GM18502 (cell line): ENCODE measurements at regions not wholly inside any gene's neighbourhood (a gene's known extent, or its start where the extent isn't known, plus 50 kb on each side); places are given as distances from the start of the nearest gene placed in this dataset.

Experiments used
- ATAC-seq: cut with Tn5 transposase; IDR thresholded peaks from one replicate; pipeline ENCODE4 v1.9.1; 2021; ENCODE audit warnings: mild to moderate bottlenecking; ENCODE audit not compliant: unreplicated experiment, poor library complexity

- ATAC-seq = no peak
Measured at GRCh38 chr17:31595666-31596381, 204.3 kb downstream of the RAB11FIP4 start.

GRCh38 chr17:31595076-31595475, 203.6 kb downstream of the RAB11FIP4 start:
- ATAC-seq = no peak

GRCh38 chr17:31594416-31594815, 202.9 kb downstream of the RAB11FIP4 start:
- no peak for ATAC-seq

- no peak for ATAC-seq
Measured at GRCh38 chr17:31593806-31594205, 202.3 kb downstream of the RAB11FIP4 start.

- ATAC-seq = no peak
Measured at GRCh38 chr17:31591924-31592323, 200.4 kb downstream of the RAB11FIP4 start.

- ATAC-seq = no peak
Measured at GRCh38 chr17:31588512-31588911, 197.0 kb downstream of the RAB11FIP4 start.

GRCh38 chr17:31588034-31588433, 196.6 kb downstream of the RAB11FIP4 start:
- ATAC-seq = no peak
